Limb (tissue), 2 donors: ENCODE measurements at regions not wholly inside any gene's neighbourhood (a gene's known extent, or its start where the extent isn't known, plus 50 kb on each side); places are given as distances from the start of the nearest gene placed in this dataset.
"Not testable (repeated sequence)": the region's sequence is repeated elsewhere in the genome, so short reads cannot be mapped to it uniquely, and the experiment has no call there.

Experiments used
- DNase-seq, 2 donors: peaks; one replicate each; pipeline ENCODE4 v3.0.0-alpha.2; 2016; ENCODE audit errors: extremely low spot score in 2 of 2

DNA sequence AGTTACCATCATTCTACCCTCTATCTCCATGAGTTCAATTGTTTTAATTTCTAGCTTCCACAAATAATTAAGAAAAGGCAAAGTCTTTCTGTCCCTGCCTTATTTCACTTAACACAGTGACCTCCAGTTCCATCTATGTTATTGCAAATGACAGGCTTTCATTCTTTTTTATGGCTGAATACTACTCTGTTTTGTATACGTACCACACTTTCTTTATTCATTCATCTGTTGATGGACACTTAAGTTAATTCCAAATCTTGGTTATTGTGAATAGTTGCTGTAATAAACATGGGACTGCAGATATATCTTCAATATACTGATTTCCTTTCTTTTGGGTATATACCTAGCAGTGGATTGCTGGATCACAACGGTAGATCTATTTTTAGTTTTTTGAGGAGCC is 314.1 kb downstream of the SV2B start:
- DNase-seq, result no peak

DNA sequence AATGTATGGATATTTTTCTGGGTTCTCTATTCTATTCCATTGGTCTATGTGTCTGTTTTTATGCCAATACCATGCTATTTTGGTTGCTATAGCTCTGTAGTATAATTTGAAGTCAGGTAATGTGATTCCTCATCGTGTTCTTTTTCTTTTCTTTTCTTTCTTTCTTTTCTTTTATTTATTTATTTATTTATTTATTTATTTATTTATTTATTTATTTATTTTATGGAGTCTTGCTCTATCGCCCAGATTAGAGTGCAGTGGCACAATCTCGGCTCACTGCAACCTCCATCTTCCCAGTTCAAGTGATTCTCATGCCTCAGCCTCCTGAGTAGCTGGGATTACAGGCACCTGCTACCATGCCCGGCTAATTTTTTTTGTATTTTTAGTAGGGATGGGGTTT is 315.2 kb downstream of the SV2B start:
- not testable (repeated sequence) for DNase-seq

DNA sequence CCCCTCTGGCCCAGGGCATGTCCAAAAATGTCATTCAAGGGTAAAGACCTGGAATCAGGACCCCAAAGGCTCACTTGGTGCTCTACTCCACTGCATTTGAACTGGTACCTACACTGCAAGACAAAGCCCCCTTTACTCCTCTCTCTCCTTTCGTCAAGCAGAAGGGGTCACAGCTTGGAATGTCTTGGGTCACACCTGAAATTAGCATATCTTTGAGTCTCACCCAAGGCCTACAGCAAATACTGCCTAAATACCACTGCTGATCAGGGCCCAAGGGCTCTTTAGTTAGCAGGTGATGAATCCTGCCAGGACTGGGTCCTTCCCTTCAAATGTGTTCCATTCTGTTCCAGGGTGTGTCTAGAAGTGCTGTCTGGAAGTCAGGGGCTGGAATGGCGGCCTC is 320.6 kb downstream of the SV2B start:
- no peak for DNase-seq

DNA sequence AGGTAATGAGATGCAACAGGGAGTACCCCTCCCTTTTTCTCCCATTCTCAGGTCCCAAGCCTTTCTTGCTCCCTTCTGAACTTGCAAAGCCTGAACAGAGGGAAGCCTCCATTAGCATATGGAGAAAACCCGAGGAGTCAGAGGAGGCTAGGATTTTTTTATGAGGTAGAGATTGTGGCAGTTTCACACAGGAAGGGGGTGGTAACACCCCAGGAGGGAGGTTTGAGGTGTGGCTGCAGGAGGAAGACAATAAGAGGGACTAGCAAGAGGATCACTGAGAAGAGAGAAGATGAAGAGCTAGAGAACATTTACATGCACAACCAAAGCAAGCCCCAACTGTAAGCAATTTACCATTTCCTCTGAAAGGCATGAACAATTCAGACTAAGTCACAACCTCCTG is 322.7 kb downstream of the SV2B start:
- no peak for DNase-seq

DNA sequence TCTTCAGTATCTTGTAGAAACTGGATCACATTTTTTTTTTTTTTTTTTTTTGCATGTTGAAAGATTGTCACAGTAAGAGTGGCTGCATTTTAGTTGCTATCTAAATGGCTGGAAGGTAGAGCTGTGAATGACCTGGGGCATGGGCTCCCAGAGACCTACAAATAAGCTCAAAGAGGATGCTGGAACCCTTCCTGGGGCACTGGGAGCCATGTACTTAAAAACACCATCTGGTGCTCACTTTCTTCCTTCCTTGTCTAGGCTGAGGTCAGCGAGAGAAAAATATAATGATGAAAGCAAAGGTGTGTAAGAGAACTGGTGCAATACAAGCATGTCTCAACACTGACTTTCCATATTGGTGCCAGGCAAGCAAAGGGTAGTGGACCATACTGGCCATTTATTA is 323.9 kb downstream of the SV2B start:
- DNase-seq, result no peak

DNA sequence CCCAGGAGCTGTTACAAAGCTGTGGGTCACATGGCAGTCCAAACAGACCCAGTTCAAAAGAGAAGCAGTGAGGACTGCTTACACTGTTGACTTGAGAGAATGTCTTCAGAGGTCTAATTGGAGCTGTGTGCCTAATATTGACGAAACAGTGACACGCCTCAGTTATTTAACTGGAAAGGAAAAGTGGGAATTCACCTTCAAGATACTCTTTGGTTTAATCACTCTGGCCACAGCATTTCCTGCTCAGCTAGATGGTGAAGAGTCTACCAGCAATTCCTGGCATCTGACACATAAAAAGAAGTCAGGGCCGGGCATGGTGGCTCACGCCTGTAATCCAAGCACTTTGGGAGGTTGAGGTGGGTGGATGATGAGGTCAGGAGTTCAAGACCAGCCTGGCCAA is 326.4 kb downstream of the SV2B start:
- no peak for DNase-seq

DNA sequence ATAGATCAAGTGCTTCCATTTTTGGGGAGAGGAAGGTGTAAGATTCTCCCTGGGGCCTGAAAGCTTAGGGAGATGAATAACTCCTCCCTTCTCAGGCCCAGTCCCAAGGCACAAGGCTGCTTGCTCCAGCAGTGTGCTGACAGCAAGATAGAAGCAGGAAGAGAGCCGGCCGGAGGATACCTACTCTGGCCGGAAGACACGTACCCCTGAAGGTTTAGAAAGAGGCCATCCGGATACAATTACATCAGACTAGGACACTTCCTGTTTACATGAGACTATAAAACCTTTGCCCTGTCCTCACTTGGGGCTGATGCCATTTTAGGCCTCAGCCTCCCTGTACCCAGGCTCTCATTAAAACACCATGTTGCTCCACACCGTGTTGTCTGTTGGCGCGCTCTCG is 329.9 kb downstream of the SV2B start:
- DNase-seq, result no peak

DNA sequence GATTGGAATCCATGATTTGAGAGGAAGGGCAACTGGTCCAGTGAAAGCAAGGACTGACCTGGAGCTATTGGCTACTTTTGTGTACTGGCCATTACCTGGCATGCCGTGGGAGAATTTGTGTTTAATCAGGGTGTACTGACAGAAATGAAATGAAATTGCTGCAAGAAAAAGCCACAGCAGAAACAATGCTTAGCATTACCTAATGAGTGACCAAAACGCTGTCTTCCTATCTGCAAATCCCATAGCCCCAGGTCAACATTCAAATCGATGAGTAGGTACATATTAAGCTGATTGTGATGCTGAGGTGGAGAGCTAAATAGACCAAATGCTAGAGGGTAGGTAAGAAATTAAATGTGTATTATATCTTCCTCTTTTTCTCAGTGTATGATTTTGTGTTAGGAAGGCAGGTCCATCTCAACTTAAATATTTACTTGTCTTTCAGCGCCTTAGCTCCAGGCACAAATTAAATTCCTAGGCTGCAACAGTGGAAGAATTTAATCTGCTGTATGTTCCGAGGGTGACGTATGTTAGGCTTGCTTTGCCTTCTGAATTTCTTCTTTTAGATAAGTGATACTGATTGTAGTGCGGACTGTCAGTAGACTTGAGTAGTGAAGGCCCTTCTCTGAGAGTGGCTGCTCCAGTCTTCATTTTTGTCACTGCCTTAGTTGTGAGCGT is 331.1 kb downstream of the SV2B start:
- DNase-seq, result no peak

DNA sequence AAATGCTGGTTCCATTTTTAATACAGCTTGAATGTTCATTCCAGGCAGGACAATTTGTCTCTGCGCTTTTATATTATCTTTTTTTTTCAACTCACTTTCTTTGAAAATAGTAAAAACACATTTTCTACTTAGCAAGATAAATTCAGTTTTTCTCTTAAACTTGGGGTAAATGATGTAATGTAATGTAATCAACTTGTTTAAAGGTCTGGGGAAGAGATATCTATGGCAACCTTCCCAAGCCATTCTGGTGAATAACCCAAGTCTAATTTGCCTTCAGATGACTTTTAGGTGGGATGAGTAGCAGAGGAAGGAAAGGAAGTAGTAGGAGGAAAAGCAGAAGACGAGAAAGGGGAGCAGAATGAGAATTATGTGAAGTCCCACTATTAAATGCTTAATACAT is 335.1 kb downstream of the SV2B start:
- no peak for DNase-seq

DNA sequence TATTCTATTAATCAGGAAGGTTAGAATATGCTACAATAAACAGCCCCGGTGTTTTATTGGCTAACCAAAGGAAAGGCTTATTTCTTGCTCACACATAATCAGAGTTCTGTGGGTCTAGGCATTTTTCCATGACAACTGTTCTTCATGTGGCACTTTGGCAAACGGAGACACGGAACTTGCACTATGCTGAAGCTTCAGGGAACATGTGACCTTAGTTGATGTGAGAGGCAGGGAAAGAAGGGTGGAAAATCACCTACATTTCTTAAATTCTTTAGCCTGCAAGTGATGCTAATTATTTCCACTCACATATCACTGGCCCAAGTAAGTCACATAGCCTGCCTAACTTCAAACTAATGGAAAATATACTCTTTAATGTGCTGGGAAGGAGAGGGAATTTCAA is 344.6 kb downstream of the SV2B start:
- DNase-seq, result no peak

DNA sequence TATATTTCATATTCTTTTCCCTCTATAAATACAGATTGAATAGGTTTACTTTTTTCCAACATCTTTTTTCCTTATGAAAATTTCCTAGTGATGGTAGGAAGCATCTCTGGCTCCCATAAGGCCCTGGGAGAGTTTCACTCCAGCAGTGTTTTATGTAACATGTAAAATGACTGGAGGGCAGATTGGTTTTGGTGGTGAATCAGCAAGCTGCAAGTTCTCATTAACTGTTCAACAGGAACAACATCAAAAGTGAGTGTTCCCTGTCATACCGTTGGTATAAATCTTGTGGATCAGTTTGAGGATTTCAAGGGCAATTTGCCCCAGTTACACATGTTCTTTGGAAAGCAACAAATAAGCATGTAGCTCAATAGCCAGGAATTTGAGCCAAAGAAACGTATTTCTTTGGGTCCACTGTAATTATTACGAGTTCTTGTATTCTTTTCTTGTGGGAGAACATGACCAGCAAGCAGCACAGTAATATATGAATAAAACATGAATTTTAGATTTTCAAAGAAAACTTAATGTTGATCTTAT is 345.7 kb downstream of the SV2B start:
- no peak for DNase-seq

DNA sequence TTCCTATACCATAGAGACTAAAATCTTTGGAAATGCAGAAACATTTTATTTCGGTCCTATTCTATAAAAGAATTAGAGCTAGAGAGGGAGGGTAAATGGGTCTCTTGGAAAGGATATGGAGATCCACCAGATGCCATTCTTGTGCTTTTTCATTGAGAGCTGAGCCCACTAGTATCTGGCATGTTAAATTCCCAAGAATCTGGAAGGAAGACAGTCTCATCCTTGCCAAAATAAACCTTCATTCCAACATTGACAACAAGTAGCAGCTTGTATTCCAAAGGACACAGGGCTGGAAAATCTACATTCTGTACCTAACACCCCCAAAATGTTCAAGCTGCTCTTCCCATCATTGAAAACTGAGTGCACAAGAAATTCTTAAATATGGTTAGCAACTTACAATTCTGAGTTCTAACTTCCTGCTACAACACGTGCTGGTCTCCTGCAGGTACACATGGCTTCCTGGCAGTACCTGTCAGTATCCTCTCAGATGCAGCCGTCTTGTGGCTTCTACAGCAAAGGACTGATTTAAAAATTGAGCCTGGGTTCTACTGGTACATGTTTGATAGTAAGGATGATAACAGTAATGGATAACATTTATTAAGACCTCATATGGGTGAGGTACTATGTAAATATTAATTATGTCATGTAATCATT is 348.1 kb downstream of the SV2B start:
- no peak for DNase-seq

DNA sequence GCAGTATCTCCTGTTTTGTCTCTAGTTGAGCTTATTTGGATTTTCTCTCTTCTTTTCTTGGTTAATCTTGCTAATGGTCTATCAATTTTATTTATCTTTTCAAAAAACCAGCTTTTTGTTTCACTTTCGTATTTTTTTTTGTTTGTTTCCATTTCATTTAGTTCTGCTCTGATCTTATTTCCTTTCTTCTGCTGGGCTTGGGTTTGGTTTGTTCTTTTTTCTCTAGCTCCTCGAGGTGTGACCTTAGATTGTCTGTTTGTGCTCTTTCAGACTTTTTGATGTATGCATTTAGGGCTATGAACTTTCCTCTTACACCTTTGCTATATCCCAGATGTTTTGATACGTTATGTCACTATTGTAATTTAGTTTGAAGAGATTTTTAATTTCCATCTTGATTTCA is 353.3 kb downstream of the SV2B start:
- not testable (repeated sequence) for DNase-seq

DNA sequence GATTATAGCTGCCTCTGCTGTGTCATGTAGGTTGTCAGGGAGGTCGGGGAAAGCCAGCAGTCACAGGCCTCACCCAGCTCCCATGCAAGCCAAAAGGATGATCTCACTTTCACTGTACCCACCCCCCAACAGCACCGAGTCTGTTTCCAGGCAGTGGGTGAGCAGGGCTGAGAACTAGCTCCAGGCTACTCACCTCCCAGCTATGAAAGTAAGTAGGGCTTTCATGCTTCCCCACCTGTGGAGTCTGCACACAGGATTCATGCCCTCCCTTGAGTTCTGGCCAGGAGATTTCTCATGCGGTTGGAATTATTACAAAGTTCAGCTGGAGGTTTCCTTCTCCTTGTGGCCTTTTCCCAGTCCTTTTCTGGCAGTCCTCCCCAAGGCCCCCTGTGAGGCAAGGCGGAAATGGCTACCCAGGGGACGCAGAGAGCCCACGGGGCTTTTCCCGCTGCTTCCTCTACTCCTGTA is 356.2 kb downstream of the SV2B start:
- DNase-seq, result no peak

DNA sequence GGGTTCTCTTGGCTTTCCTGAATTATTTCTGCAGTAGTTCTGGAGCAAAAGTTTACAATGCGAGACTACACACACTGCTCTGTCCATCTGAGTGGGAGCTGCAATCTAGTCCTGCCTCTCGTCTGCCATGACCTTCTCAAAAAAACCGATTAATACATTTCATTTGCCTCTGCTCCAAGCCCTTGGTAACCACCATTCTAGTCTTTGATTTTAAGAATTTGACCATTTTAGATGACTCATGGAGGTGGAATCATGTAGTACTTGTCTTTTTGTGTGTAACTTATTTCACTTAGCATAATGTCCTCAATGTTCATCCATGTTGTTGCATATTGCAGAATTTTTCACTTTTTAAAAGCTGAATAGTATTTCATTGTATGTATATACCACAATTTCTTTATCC is 356.9 kb downstream of the SV2B start:
- DNase-seq, result no peak

DNA sequence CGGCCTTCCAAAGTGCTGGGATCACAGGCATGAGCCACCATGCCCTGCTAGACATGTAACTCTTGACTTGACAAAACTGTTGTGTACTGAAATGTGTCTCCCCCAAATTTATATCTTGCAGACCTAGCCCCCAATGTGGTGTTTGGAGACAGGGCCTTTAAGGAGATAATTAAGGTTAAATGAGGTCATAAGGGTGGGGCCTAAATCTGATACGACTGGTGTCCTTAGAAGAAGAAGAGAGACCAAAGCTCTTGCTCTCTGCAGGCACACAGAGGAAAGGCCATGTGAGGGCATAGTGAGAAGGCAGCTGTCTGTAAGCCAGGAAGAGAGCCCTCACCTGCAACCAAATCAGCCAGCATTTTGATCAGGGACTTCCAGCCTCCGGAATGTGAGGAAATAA is 361.3 kb downstream of the SV2B start:
- DNase-seq, result no peak

DNA sequence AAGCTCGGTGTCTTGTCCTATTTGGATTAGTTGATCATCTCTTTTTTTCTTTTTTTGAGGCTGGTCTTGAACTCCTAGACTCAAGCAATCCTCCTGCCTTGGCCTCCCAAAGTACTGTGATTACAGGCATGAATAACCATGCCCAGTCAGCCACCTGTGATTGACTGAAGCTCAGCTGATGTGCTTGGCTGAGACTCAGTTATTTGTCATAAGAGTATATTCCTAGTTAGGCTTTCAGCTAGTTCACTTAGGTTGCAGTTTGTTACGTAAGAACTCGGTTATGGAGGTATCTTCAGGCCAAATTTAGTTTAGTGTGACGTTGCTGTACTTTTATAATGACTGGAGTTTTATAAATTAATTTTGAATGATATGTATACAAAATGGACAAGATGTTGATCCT is 365.0 kb downstream of the SV2B start:
- DNase-seq, result no peak

DNA sequence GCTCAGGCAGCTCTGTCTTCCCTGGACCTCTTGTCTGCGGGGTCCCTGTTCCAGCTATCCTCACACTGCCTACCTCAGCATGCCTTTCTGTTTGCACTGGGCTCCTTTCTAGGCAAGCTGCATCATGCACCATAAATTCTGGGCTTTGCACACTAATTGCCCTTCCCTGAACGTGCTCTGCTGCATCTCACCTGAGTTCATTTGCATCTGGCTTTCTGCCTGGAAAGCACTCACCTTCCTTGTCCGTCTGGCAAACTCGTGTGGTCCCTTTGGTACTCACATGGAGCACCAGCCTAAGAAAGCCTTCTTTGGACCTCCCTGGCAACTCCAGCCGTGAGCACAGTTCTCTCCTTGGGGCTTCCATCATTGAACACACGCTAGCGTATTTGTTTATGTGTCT is 365.6 kb downstream of the SV2B start:
- no peak for DNase-seq

DNA sequence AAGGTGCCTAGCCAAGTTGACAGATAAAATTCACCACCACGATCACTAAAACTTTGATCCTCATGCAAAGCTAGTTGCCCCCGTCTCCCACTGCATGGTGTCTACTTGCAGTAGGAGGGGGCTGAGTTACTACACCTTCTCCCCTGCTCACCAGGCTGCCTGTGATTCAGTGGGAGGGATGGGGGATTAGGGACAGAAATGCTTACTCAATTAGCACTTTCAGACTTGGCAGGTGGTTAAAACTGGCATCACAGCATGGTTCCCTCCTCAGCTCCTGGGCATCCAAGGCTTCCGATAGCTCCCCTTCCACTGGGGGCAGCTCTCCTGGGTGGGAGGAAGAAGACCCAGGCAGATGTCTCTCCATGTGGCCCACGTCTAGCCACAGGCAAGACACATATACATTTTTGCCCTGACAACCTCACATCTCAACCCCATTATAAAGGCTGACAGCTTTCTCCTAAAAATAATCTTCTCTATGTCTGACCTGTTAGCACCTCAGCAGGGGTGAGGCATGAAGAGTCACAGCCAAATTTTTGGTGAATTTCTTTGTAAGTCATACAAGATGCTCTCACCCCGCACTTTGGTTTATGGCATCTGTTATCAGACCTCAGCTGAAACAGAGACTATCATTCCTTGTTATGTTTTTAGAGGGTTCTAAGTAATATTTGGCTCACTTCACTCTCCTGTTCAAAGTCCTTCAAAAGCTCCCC is 369.0 kb downstream of the SV2B start:
- no peak for DNase-seq

DNA sequence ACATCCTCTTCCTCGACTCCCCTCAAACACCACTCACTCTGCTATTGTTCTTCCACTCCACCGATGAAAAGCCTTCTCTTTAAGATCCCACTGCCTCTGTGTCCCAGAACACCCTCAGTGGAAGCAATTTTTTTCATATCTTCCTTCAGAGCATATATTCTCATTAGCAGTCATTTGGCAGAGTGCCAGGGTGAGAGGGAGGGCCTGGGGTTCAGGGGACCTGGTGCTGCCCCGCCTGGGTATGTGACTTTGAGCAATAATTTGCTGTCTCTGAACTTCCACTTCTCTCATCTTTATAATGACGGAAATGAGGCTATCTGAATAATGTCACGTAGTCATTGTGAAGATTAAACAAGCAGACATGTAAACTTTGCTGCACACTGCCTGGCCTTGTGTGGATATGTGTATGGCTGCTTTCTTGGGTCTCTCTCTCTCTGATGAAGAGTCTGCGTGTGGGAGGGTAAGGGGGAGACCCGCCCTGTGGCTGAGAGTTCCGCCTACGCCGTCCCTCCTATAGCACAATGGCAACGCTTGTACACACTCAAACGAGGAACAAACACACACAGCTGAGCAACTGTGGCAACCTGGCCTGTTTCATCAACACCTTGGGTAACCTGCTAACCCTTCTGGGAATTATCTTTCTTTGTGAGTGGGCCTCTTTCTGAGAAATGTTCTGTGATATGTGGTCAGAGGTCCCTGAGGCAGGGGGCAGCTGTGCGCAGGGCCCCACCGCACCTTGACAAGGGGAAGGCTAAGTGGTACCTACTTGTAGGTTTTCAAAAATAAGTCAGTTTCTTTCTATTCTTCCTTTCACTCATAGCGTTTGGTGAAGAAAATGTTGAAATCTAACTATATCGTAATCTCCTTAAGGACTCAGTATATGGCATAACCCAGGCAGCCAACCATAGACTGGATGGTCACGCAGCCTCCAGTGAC is 369.8 kb downstream of the SV2B start:
- DNase-seq, result no peak

DNA sequence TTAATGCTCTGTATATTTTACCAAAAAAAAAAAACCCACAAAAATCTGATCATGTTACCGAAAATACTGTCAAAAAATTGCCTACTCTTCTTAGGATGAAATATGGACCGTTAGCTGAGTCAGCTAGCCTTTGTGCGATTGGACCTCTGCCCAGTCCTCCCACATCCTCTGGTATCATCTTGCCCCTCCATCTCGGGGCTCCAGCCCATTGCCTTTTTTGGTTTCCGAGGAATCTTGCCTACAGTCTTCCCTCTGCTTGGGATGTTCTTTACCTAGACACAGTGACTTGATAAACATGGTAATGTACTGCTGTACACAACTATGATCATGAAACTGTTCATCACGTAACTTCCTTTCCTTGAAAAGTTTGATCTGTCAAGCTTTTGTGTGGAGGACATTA is 371.4 kb downstream of the SV2B start:
- no peak for DNase-seq
